GM12873 (cell line): ENCODE measurements at regions not wholly inside any gene's neighbourhood (a gene's known extent, or its start where the extent isn't known, plus 50 kb on each side); places are given as distances from the start of the nearest gene placed in this dataset.

ENCODE experiments used
- CTCF ChIP-seq: IDR thresholded peaks from 2 replicates; pipeline ENCODE4 v1.5.1; 2012; ENCODE audit warnings: low read depth, mild to moderate bottlenecking, moderate library complexity, low read length, control low read depth; ENCODE audit not compliant: insufficient read depth; ENCODE audit errors: missing control alignments

DNA sequence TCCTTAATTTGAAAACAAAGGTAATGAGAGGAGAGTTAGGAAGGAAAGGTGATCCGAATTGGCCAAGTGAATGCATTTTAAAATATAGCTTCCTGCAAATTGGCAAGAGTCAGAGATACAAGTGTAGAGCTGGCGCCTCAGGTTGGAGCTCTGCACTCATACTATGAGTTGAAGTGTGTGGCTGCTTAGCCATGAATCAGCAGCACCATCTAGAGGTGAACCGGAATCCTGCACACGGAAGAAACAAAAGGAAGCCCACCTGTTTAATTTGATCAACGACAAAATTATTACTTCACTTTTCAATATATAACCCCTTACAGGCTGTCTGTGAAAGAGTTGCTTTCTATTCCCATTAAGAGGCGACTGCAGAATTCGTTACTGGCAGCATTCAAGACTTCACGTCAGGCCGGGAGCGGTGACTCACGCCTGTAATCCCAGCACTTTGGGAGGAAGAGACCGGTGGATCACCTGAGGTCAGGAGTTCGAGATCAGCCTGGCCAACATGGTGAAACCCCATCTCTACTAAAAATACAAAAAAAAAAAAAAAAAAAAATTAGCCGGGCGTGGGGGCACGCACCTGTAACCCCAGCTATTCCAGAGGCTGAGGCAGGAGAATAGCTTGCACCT is 1253.7 kb upstream of the CDH8 start:
- TF ChIP-seq CTCF: peak; percentile 83

GRCh38 chr16:63287401-63287800 is 1251.2 kb upstream of the CDH8 start:
- no peak for TF ChIP-seq CTCF

DNA sequence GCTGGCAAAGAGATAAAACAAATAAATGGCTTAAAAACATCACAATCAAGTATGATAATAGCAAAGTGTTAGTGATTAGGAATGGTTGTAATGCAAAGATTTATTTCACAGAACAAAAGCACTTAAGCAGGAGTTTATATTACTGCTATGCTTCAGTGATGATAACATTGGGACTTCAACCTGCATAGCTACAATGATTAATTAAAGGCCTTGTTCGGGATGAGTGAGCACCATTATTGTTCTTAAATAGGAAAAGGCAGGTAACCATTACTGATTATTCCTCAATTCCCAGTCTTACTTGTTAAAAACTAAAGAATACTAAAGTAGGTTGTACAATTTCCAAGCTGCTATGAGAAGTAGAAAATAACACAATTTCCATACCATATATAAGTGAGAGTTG is 1247.5 kb upstream of the CDH8 start:
- TF ChIP-seq CTCF: no peak

DNA sequence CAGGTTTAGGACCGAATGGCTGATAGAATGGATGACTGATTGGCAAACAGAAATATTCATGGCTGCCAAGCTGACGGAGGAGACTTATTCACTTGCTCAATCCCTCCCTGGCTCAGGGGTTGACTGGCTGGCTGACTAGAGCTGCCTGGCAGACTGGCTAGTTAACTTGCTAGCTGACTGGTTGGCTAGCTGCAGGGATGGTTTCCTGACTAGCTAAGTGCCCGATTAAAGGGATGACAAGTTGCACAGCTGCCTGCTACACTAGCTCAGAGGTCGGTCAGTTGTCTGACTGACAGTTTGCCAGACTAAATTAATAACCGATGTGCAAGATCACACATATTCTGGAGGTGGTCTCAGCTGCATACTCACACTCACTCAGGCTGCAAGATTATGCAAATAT is 1208.4 kb upstream of the CDH8 start:
- TF ChIP-seq CTCF: no peak

- TF ChIP-seq CTCF: no peak
Observed at GRCh38 chr16:63241497-63242028, 1205.3 kb upstream of the CDH8 start.

DNA sequence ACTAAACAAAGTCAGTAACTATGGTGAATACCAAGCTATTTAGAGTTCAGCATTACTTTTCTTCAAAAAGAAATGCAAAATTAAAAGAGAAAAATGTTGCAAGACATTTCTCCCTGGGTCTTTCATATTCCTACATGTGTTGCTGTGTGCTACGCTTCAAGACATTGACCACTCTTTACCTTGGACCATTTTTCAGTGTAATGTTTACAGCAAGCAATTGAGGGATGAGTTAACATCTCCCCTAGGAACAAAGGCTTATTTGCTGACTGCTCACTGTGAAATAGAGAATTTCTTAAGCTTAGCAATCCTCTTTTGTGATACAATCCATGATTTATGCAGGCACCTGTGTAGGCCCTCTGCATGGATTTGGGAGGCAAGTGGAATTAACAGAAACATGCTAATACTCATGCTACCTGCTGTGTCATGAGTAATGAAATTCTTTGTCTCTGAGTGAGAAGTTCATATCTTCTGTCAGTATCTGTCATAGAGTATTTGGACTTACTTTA is 1202.9 kb upstream of the CDH8 start:
- TF ChIP-seq CTCF: no peak

DNA sequence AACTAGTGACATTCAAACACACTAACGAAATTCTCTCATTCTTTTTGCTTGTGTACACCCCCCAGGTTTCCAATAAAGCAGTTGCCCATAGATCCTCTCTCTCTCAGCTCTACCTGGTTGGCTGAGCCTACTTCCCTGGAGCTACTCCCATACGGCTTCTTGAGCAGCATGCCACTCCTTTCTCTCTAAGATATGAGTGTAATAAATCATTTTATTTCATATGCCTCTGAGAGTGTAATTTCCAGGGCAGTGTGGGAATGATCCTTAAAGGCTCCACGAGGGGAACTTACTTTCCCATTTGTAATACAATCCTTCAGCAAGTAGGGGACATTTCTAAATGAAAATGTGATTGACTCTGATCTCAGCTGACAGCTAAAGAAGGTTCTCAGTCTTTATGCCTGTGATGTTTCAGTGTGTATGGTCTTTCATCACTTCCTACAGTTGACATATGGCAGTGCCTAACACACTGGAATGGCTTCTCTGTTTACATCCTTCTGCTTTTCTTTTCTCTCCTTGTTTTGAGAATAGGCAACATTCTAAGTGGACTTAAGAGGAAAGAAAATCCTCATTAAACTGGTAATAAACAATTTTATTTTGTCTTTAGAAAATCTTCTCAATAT is 1194.3 kb upstream of the CDH8 start:
- TF ChIP-seq CTCF: no peak
